Upper lobe of left lung (tissue), 6 donors: ENCODE measurements at regions not wholly inside any gene's neighbourhood (a gene's known extent, or its start where the extent isn't known, plus 50 kb on each side); places are given as distances from the start of the nearest gene placed in this dataset.

Source experiments
- ATAC-seq, 2 donors: fragments of 200-7000 bp; cut with Tn5 transposase; one replicate each; pipeline ENCODE4 v1.9.1; 2022; ENCODE audit warnings: mild to moderate bottlenecking in 2 of 2, moderate library complexity in 2 of 2; ENCODE audit not compliant: low FRiP score in 2 of 2
- DNase-seq, 2 donors: peaks; one replicate each; pipeline ENCODE4 v3.0.0-alpha.2; 2019 to 2020
- H3K27ac ChIP-seq, 4 donors: fragments of 200-600 bp; sonication (generic); one replicate each; pipeline ENCODE4 v1.5.1; 2016 to 2019
- H3K27me3 ChIP-seq, 4 donors: fragments of 200-600 bp; sonication (generic); one replicate each; pipeline ENCODE4 v1.5.1; 2017 to 2019
- H3K36me3 ChIP-seq, 4 donors: fragments of 200-600 bp; sonication (generic); one replicate each; pipeline ENCODE4 v1.5.1; 2016 to 2019
- H3K4me1 ChIP-seq, 4 donors: fragments of 200-600 bp; sonication (generic); one replicate each; pipeline ENCODE4 v1.5.1; 2018 to 2019
- H3K4me3 ChIP-seq, 4 donors: fragments of 200-600 bp; sonication (generic); one replicate each; pipeline ENCODE4 v1.5.1; 2017 to 2019; ENCODE audit warnings: mild to moderate bottlenecking in 2 of 4, moderate library complexity in 1 of 4
- H3K9me3 ChIP-seq, 4 donors: fragments of 200-600 bp; sonication (generic); one replicate each; pipeline ENCODE4 v1.5.1; 2018 to 2019
- CTCF ChIP-seq, 6 experiments: fragments of 450-650 bp in 4 of 6; fragments of 200-600 bp in 2 of 6; sonication (generic) in 2 of 6; IDR thresholded peaks; one replicate each; pipeline ENCODE4 v1.5.1; 2016 to 2019; ENCODE audit warnings: antibody characterized with exemption in 6 of 6
- EP300 ChIP-seq, 4 donors: sonication (generic); formaldehyde crosslinking; IDR thresholded peaks; one replicate each; pipeline ENCODE4 v1.5.1; 2017; ENCODE audit warnings: antibody characterized with exemption in 4 of 4, control low read depth in 2 of 4
- POLR2A ChIP-seq, 4 donors: fragments of 450-650 bp; IDR thresholded peaks; one replicate each; pipeline ENCODE4 v1.5.1; 2016 to 2017; ENCODE audit warnings: antibody characterized with exemption in 4 of 4, mild to moderate bottlenecking in 2 of 4
- POLR2AphosphoS5 ChIP-seq, 2 donors: sonication (generic); formaldehyde crosslinking; IDR thresholded peaks; one replicate each; pipeline ENCODE4 v1.5.1; 2017; ENCODE audit warnings: antibody characterized with exemption in 2 of 2
- WGBS, 2 donors: methylation state at CpG; one replicate each; pipeline ENCODE4 v1.1.5; 2017 to 2018; 5-methylcytosine and 5-hydroxymethylcytosine counted together
- donor health status: DM: no; HTN: no; CAD: no; lungs with moderate emphysema.
- donor health status: DM: no; HTN: yes; CAD: no; lungs with severe emphysema.

DNA sequence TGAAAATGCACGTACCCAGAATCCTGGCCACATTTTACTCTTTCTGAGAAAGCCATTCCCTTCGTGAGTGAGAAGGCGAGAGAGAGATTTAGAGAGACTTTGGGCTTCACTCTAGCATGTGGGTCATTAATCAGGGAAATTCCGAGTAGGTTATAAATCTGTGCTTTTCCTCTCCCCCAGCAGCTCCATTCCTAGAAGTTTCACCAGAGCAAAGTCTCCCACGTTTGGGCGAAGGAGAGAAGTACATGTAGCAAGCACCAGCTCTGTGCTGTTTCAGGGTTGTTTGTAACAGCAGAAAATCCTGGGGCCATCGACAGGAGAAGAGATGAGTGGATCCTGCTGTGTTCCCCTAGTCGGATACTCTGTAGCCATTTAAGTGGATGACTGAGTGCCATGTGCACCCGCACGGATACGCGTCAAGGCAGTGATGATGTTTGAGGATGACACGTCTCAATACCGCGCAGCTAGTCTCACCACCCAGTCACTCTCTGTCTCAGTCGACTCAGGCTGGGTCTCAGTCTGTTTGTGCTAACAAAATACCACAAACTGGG, 131.8 kb upstream of the PEG3 start:
- Histone ChIP-seq H3K36me3 (no peaks in the 10 kb centered on the region), H3K27ac (no peak overlapping the region), H3K27me3 (no peaks in the 10 kb centered on the region), H3K9me3 (peaks cover 0 to 2% (median 0%) of the 10 kb centered on the region in 4 donors), H3K4me3 (no peak overlapping the region), H3K4me1 (no peaks in the 10 kb centered on the region)
- no peak for ATAC-seq
- no peak for DNase-seq
- WGBS, 2 donors = 69 to 73% methylated on average over 16 of the region's 16 CpGs
- TF ChIP-seq POLR2AphosphoS5 (IDR thresholded peaks at IDR 0.05) (no peak), EP300 (IDR thresholded peaks at IDR 0.05) (no peak), CTCF (IDR thresholded peaks at IDR 0.05) (no peak), POLR2A (IDR thresholded peaks at IDR 0.05) (no peak)

GRCh38 chr19:56973713-56974555, 133.4 kb upstream of the PEG3 start:
- Histone ChIP-seq H3K27me3 (no peaks in the 10 kb centered on the region), H3K4me3 (no peak overlapping the region), H3K4me1 (no peaks in the 10 kb centered on the region), H3K36me3 (no peaks in the 10 kb centered on the region), H3K27ac (no peak overlapping the region), H3K9me3 (peaks cover 0 to 2% (median 0%) of the 10 kb centered on the region in 4 donors)
- DNase-seq = no peak
- ATAC-seq = no peak
- WGBS, 2 donors = 39 to 50% methylated on average over 12 of the region's 12 CpGs
- TF ChIP-seq POLR2AphosphoS5 (IDR thresholded peaks at IDR 0.05) (no peak), POLR2A (IDR thresholded peaks at IDR 0.05) (no peak), CTCF (IDR thresholded peaks at IDR 0.05) (no peak), EP300 (IDR thresholded peaks at IDR 0.05) (no peak)

GRCh38 chr19:56974556-56975207, 134.2 kb upstream of the PEG3 start:
- H3K27ac ChIP-seq = no peak overlapping the region
- H3K36me3 ChIP-seq = no peaks in the 10 kb centered on the region
- TF ChIP-seq POLR2AphosphoS5 (IDR thresholded peaks at IDR 0.05) = no peak
- no peak for TF ChIP-seq CTCF (IDR thresholded peaks at IDR 0.05)
- TF ChIP-seq POLR2A (IDR thresholded peaks at IDR 0.05) = no peak
- no peak for TF ChIP-seq EP300 (IDR thresholded peaks at IDR 0.05)
- ATAC-seq (no peak), DNase-seq (no peak)
- H3K4me1 ChIP-seq = no peaks in the 10 kb centered on the region
- WGBS, 2 donors = 51 to 59% methylated on average over 8 of the region's 8 CpGs
- peaks cover 0 to 2% (median under 1%) of the 10 kb centered on the region in 4 donors for H3K9me3 ChIP-seq
- H3K27me3 ChIP-seq = no peaks in the 10 kb centered on the region
- H3K4me3 ChIP-seq = no peak overlapping the region

- WGBS, 2 donors = 71% methylated on average over 4 of the region's 4 CpGs
- H3K4me1 ChIP-seq = no peaks in the 10 kb centered on the region
- DNase-seq (no peak), ATAC-seq (no peak)
- TF ChIP-seq POLR2A (IDR thresholded peaks at IDR 0.05) (no peak), CTCF (IDR thresholded peaks at IDR 0.05) (no peak), POLR2AphosphoS5 (IDR thresholded peaks at IDR 0.05) (no peak), EP300 (IDR thresholded peaks at IDR 0.05) (no peak)
- no peaks in the 10 kb centered on the region for H3K27me3 ChIP-seq
- no peak overlapping the region for H3K27ac ChIP-seq
- peaks cover 0 to 4% (median 1%) of the 10 kb centered on the region in 4 donors for H3K9me3 ChIP-seq
- H3K36me3 ChIP-seq = no peaks in the 10 kb centered on the region
- H3K4me3 ChIP-seq = no peak overlapping the region
Observed at GRCh38 chr19:56976300-56976699, 135.8 kb upstream of the PEG3 start.
